ENCODE measurements at regions not wholly inside any gene's neighbourhood (a gene's known extent, or its start where the extent isn't known, plus 50 kb on each side); places are given as distances from the start of the nearest gene placed in this dataset.

- ATAC-seq (no peak), DNase-seq (no peak)
- Histone ChIP-seq H3K36me3 (no peaks in the 10 kb centered on the region), H3K9me3 (no peaks in the 10 kb centered on the region), H3K27ac (no peak overlapping the region), H3K27me3 (no peaks in the 10 kb centered on the region), H3K4me1 (peaks cover 4 to 16% of the 10 kb centered on the region in 2 donors), H3K4me3 (no peak overlapping the region)
- no peak for TF ChIP-seq CTCF (IDR thresholded peaks at IDR 0.05 in 4 of 5, conservative IDR thresholded peaks at IDR 0.05 in 1 of 5)
- no peak for TF ChIP-seq POLR2A (IDR thresholded peaks at IDR 0.05)
- intact Hi-C loops (cut with DNase I; ENCODE audit: low total_unique reads) (no loop called here), in situ Hi-C loops (cut with MboI; ENCODE audit: low sequenced_read_pairs in 4 of 4) (no loop called here)
Measured at GRCh38 chr9:2466703-2467102, 154.9 kb upstream of the VLDLR start.

DNA sequence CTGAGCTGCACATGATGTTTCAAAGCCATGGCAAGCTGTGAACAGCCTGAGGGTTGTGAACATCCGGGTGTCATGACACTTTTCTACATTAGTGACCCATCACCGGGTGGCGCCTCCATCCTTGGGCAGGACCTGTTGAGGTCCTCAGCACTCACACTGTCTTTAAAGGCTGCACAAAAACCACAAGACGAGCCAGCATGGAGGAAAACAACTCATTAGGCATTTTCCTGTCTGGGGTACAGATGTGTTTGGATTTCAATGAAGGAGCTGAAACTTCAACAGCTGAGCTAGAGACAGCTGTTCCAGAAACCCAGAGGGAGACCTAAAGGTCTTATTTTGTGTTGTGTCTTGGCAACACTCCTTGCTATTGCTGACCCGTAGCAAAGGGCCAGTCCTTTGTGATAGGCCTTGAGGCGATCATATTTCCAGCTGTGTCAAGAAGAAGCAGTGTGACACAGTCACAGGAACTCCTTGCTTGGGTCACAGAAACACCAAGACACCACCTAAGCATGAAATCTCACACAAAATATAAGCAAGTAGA, 151.8 kb upstream of the VLDLR start:
- H3K27me3 ChIP-seq: no peaks in the 10 kb centered on the region
- H3K4me1 ChIP-seq: peaks cover 4 to 16% of the 10 kb centered on the region in 2 donors
- ATAC-seq (peak; percentile 34 to 61), DNase-seq (peak in 1 of 2 donors; percentile 17)
- H3K9me3 ChIP-seq: no peaks in the 10 kb centered on the region
- intact Hi-C loops (cut with DNase I; ENCODE audit: low total_unique reads): no loop called here
- H3K36me3 ChIP-seq: no peaks in the 10 kb centered on the region
- in situ Hi-C loops (cut with MboI; ENCODE audit: low sequenced_read_pairs in 4 of 4): no loop called here
- no peak for TF ChIP-seq CTCF (IDR thresholded peaks at IDR 0.05 in 4 of 5, conservative IDR thresholded peaks at IDR 0.05 in 1 of 5)
- TF ChIP-seq POLR2A (IDR thresholded peaks at IDR 0.05): no peak
- no peak overlapping the region for H3K4me3 ChIP-seq
- H3K27ac ChIP-seq: no peak overlapping the region

DNA sequence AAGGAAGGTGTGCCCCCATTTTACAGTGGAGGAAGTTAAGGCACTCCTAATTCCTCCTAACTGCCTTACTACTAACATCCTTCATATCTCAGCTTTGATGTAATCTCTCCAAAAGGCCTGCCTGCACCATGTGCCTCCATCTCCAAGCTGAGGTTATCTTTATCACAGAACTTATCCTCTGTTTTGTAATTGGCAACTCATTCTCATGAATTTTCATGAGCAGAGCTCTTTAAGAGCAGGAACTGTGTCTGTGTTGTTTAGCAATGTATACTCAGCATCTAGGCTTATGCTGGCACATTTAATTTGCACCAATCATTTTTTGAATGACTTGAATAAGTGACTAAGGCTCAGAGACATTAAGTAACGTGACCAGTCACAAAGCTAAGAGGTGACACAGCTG, 147.9 kb upstream of the VLDLR start:
- no peak for ATAC-seq
- DNase-seq: no peak
- TF ChIP-seq POLR2A (IDR thresholded peaks at IDR 0.05): no peak
- no peak for TF ChIP-seq CTCF (IDR thresholded peaks at IDR 0.05 in 4 of 5, conservative IDR thresholded peaks at IDR 0.05 in 1 of 5)

DNA sequence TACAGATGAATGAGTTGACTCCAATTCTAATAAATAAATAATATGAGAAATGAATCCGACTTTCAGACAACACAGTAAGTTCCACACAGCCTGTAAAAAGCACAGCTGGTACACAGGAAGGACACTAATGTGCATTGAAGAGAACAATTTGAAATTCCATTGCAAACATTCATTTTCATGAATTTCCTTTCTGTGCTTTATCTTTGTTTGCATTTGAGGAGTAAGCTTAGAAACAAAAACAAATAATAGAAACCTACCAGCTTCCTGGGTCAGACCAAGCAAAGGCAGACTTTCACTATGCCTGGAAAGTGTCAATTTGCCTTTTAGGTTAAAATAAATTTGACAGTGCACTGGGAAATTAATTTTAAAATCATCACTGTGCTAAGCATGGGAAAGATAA, 143.8 kb upstream of the VLDLR start:
- intact Hi-C loops (cut with DNase I; ENCODE audit: low total_unique reads): no loop called here
- ATAC-seq: no peak
- no peak for DNase-seq
- H3K4me1 ChIP-seq: peaks cover 0 to 7% of the 10 kb centered on the region in 2 donors
- H3K27me3 ChIP-seq: no peaks in the 10 kb centered on the region
- no peaks in the 10 kb centered on the region for H3K36me3 ChIP-seq
- H3K4me3 ChIP-seq: no peak overlapping the region
- no peak for TF ChIP-seq POLR2A (IDR thresholded peaks at IDR 0.05)
- TF ChIP-seq CTCF (IDR thresholded peaks at IDR 0.05 in 4 of 5, conservative IDR thresholded peaks at IDR 0.05 in 1 of 5): no peak
- no peak overlapping the region for H3K27ac ChIP-seq
- no peaks in the 10 kb centered on the region for H3K9me3 ChIP-seq
- in situ Hi-C loops (cut with MboI; ENCODE audit: low sequenced_read_pairs in 4 of 4): no loop called here

More for the DNA sequence above, 147.9 kb upstream of the VLDLR start:
- in situ Hi-C loops (cut with MboI; ENCODE audit: low sequenced_read_pairs in 4 of 4): no loop called here
- no peaks in the 10 kb centered on the region for H3K9me3 ChIP-seq
- H3K4me3 ChIP-seq: no peak overlapping the region
- H3K4me1 ChIP-seq: peaks cover 4 to 14% of the 10 kb centered on the region in 2 donors
- H3K27me3 ChIP-seq: no peaks in the 10 kb centered on the region
- H3K27ac ChIP-seq: no peak overlapping the region
- intact Hi-C loops (cut with DNase I; ENCODE audit: low total_unique reads): no loop called here
- H3K36me3 ChIP-seq: no peaks in the 10 kb centered on the region

GRCh38 chr9:2478421-2478820, 143.2 kb upstream of the VLDLR start:
- TF ChIP-seq POLR2A (IDR thresholded peaks at IDR 0.05) (no peak), CTCF (IDR thresholded peaks at IDR 0.05 in 4 of 5, conservative IDR thresholded peaks at IDR 0.05 in 1 of 5) (no peak)
- DNase-seq (no peak), ATAC-seq (no peak)
- in situ Hi-C loops (cut with MboI; ENCODE audit: low sequenced_read_pairs in 4 of 4) (no loop called here), intact Hi-C loops (cut with DNase I; ENCODE audit: low total_unique reads) (no loop called here)
- Histone ChIP-seq H3K27me3 (no peaks in the 10 kb centered on the region), H3K9me3 (no peaks in the 10 kb centered on the region), H3K36me3 (no peaks in the 10 kb centered on the region), H3K4me1 (peaks cover 0 to 7% of the 10 kb centered on the region in 2 donors), H3K27ac (no peak overlapping the region), H3K4me3 (no peak overlapping the region)

Data from gastrocnemius medialis (tissue), 4 donors.